ENCODE measurements at regions not wholly inside any gene's neighbourhood (a gene's known extent, or its start where the extent isn't known, plus 50 kb on each side); places are given as distances from the start of the nearest gene placed in this dataset.
A peak's percentile ranks its signal among the peaks of the same experiment; 100 is the strongest.

DNA sequence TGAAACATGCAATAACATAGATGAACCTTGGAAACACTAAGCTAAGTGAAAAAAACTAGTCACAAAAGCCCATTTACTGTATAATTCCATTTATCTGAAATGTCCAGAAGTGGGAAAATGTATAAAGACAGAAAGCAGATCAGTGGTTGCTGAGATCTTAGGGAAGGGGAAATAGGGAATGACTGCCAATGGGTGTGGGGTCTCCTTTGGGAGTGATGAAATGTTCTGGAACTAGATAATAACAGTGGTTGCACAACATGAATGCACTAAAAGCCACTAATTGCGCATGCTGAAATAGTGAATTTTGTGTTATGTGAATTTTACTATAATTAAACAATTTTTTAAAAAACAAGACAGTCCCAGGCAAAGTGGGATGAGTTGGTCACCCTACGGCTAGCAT lies 472.8 kb downstream of the CCDC171 start:
- no peak for DNase-seq

DNA sequence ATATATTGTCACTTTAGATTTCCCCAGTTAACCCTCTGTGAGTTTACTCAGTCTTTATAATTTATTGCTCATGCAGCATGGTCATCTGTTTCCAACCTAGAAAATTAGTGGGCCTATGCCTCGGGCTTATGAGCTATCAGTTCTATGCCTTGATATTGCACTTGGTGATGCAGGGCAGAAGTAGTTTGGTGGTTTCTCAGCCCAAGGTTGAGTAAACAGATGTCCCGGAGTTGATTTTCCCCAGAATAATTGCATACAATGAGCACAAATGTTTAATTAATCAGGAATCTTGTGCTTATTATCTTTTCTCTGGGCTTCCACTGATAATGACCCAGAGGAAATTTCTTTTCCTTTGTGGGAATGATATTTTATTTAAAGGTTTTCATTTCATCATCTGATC lies 474.0 kb downstream of the CCDC171 start:
- no peak for DNase-seq

DNA sequence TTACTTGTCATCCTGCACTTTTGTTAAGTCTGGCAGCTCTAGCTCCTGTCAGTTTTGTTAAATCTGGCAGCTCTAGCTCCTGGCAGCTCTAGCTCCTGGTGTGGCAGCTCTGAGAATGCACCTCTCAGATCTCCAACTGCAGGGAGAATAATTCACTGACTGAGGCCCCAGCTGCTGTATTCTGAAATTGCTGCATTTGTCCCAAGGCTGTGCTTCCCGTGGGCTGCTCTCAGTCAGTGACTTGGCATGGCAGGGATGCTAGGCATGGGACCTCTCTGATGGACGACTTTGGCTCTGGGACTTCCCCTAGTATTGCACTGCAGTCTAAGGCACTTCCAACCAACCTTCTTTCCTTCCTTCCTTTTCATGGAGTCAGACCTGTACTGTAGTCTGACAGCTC lies 475.7 kb downstream of the CCDC171 start:
- no peak for DNase-seq

DNA sequence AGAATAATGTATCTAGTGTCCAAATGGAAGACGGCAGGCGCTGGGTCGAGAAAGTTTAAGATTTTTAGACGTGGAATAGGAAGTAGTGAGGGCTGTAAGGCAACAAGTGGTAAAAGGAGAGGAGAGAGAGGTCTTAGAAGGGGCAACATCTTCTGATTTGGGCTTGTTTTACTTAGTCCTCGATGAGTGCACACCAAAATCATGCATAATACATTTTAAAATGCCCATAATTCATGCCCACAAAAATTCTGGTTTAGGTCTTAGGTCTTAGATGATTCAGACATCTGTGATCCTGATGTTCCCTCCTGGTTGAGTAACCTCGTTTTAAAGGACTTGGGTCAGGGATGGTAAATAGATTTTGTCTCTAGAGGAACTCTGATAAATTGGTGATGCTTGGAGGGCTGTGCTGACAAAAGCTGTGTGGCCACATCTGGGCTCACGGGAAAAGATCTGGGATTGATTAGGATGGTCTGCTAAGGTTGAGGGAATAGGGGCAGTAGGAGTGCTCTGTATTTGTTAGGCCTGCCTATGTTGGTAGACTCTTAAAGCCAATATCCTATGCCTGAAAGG lies 476.3 kb downstream of the CCDC171 start:
- no peak for DNase-seq

DNA sequence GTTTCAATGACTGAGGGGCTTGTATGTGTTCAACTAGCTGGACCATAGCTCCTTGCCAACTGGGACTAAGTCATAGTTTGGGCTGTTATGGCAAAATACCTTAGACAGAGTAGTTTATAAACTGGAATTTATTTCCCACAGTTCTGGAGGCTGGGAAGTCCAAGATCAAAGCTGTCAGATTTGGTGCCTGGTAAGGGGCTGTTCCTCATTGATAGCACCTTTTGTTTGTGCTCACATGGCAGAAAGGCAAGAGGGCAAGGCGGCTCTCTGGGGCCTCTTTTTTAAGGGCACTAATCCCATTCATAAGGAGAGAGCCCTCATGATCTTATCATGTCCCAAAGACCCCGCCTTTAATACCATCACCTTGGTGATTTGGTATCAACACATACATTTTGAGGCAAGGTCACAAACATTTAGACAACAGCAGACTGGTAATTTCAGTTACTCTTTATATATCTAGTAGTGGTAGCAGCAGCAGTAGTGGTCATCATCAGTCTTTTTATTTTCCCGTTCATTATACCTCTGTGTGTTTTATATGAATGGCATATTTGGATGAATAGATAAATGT lies 477.0 kb downstream of the CCDC171 start:
- no peak for DNase-seq

DNA sequence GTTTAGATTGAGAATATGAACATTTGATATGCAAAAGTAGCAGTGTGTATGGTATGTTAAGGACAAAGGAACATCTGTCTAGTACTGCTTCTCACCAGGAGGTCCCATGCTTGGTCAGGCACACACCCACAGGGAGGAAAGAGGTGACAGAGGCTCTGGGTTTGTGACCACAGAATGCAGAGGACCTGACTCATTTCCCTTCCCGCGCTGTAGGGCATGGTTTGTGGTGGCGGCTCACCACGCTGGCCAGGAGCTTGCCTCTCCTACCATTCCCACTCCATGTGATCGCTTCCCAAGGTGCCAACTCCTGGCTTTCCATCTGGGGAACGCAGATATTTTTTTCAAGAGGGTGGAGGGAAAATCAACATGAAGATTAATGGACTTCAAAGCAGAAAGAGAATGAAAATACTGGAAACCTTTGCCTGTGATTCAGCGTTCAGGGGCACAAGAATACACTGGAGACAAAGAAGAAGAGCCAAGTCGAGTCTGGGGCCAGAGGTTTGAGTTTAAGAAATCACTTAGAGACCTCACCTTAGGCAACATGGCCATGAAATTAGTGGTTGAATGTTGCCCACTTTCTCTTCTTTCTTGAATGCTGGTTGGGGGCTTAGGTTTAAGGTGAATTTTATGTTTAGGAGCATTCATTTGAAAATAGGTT lies 477.8 kb downstream of the CCDC171 start:
- no peak for DNase-seq

DNA sequence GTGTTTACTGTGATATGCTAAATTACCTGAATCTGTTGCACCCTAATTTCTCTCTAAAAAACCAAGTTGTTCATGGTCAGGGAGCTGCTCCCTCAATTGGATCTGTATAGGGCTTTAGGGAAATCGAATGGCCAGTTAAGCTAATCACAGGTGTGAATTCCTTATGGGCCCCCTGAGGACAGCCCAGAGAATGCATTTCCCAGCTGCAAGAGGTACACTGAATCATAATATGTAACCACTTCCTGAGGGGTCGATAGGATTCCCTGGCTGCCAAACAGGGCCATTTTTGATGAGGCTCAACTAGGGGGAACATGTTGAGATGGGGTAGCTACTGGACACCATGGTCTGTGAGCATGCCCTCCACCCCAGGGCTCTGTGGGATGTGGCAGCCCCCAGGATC lies 478.6 kb downstream of the CCDC171 start:
- no peak for DNase-seq

DNA sequence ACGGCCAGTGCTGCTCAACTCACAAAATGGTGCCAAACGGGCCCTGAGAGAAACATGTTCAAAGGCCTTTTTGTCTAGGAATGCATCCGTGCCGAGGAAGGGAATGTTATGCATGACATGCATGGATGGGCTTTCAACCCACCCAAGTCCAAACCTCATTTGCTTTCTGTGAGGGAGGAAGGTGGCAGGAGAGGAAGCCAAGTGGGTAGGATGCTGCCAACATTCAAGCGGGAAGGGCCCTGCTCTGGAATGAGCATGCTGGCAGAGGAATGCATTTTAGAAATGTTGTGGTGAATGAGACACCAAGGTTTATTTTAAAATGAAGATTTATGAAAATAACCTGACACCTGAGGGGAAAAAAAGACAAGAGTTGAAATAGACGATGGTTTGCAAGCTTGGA lies 479.1 kb downstream of the CCDC171 start:
- no peak for DNase-seq

DNA sequence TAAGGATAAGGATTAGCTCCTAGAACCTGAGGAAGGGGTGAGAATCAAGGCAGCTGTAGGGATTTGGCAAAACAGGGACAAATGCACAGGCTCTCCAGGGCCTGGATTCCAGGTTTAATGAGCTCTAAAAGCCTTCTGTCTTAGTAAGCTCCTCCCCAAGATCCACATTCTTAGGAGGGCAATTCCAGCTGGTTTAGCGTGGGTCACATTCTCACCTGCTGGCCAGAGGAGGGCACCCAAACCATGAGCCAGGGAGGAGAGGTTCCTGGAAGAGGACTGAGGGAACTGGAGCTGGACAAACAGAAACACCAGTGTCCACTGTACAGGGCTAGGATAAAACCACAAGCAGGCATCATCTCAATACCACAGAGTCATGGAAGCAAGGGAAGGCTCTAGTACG lies 480.0 kb downstream of the CCDC171 start:
- no peak for DNase-seq

DNA sequence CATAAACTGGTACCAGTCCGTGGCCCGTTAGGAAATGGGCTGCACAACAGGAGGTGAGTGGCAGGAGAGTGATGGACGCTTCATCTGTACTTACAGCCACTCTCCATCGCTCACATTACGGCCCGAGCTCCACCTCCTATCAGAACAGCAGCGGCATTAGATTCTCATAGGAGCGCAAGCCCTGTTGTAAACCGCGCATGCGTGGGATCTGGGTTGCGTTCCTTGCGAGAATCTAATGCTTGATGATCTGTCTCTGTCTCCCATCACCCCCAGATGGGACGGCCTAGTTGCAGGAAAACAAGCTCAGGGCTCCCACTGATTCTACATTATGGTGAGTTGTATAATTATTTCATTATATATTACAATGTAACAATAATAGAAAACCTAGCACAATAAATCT lies 480.4 kb downstream of the CCDC171 start:
- no peak for DNase-seq

DNA sequence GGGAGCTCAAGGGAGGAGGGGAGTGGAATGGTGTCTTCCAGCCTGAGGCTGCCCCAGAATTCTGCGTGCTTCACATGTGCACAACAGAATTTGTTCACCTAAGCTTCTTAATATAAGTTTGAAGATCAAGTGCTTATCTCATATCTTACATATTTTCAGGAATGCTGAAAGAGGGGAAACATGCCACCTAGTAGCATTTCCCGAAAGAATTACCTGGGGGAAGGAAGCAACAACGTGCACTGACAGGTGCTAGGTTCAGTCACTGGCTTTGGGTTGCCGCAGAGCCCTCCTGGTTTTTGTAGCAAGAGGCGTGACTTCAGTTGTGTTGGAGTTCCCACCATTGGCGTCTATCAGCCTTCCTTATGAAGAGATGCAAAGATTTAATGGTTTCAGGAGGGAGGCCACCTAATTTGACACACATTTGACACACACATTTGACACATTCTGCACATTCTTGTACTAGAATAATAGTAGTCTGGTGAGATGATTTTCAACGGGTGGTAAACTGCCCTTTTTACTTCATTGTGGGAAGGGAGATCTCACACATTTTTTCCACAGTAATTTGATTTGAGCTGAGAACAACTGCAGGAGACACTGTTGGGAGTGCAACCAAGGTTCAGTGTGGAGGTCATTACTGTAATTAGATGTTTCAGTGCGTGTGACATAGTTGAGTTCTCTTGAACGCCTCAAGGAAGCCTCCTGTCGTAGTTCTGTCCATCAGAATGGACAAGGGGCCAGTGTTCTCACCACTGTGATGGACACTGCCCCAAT lies 481.3 kb downstream of the CCDC171 start:
- no peak for DNase-seq

DNA sequence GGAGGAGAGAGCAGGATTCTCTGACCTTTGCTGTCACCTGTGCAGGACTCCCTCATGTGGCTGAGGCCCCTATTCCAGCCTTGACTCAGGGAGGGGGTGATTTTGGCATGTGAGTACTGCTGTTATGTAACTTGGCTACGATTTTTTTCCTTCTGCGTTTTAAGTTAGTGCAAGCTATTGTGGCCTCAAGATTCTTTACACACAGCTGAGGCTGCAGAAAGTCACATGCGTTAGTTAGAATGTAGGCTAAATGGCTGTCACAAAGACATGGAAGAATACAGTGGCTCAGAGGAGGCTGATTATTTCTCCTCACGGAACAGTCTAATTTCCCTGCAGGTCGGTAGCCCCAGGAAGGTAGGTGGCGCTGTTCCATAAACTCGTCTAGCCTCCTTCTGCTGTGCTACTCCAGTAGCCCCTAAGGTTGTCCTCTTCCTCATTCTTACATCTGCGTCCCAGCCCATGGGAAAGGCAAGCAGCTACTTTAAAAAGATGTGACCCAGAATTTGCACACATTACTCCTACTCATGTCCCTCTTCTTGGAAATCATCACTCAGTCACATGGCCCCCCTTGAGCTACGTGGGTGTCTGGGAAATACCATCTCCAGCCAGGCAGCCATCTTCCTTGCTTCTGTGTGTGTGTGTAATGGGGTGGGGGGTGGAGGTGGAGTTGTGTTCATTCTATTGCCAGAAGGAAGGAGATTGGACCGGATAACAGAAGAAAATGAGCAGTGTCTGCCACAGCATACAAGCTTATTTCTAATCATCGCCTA lies 486.6 kb downstream of the CCDC171 start:
- peak in 1 of 2 experiments; percentile 9 for DNase-seq

DNA sequence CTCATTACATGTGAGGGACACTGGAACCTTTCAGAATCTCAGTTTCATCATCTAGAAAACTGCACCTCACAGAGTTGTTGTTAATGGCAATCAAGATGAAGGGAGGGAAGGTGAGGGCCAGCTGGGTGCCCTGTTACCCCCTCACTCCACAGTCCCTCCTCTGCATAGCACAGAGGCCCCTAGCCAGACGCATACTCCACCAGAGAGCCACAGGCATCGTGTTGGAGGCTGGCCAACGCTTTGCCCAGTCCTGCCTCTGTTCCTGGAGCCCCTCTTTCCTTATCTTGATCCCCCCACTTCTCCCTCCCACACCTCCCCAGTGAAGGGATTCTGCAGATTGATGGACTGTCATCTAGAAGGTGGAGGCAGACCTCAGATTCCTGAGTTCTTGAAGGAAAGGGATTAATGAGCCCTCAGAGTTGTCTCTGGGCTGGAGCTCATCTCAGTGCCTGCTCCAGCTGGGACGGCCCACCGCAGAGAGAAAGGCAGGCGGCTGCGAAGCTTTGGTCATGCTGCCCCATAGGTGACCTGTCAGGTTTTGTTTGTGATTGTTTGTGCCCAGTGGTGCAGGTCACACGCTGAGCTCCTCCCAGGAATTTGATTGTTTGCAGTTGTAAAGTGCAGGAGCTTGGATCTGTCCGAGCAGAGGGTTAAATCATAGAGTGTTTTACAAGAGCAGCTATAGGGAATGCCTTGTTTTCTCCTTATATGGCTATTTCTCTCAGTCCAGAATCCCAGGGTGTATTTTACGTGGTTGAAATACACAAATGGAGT lies 487.3 kb downstream of the CCDC171 start:
- no peak for DNase-seq

DNA sequence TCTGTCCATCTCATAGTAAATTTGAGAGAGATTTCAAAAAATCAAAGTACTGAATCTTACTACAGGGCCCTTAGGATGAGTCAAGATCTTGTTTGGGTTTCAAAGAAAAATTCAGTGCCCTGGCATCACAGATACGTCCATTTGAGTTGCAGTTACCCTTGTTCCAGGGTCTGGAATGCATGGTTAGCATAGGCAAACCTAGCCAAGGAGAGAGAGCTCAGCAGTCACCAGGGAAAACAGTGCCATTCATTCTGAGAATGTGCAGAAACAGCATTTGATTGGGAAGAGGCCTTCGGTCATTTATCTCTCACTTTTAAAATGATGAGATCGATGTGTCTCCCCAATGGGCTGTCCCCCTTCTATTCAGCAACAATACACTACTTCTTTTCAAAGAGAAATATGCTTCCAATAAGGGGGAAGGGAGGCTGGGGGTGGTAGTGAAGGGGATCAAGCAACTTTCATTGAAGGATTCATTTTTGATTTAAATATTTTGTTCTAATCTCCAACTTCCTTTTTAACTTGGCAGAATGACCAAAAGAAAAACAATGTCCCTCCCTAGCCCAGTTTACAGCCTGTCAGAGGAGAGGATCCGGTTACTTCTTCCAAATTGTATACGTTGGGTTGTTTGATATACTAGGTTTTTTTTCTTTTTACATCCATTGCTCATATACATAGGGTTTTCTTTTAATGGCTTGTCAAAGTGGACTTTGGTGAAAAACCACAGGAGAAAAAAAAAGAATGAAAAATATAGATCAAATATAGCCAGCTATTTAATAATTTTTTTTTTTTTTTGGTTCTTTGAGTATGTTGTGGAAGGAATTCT lies 491.1 kb downstream of the CCDC171 start:
- no peak for DNase-seq

DNA sequence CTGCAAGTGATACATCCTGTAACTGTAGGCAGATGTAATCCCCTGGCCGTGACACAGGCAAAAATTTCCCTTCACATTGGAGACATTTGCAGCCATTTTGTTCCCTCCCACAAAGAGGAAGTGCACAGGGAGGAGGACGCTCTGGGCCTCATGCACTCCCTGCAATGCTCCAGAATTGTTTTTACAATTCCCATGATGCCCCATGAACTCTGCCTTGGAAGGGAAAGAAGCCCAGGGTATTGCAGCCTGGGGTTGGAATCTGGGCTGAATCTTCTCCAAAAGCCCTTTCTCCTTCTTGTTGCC lies 491.7 kb downstream of the CCDC171 start:
- no peak for DNase-seq

DNA sequence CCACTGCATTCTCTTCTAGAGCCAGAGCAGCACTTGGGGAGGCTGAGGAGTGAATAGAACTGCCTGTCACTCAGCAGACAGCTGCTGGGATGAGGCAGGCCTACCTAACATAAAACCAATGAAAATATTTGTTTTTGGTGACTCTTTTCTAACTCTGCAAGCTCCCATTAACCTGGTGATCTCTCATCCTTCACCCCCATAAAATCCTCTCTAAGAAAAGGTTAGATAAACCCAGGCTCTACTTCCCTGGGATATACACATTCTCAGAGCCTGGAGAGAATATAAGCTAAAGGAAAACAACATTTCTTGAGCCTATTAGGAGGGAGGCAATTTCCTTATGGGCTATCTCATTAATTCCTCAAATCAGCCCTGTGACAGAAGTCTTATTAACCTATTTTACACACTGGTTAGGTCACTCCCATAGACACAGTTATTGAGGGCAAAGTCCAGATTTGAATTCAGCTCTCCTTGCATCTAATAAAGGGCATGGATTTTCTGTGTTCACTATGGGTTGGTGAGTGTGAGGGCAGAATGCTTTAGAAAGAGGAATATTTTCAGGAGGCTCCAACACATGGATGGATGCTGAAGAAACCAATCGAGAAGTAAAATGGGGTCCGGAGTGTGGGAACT lies 492.9 kb downstream of the CCDC171 start:
- DNase-seq = no peak

DNA sequence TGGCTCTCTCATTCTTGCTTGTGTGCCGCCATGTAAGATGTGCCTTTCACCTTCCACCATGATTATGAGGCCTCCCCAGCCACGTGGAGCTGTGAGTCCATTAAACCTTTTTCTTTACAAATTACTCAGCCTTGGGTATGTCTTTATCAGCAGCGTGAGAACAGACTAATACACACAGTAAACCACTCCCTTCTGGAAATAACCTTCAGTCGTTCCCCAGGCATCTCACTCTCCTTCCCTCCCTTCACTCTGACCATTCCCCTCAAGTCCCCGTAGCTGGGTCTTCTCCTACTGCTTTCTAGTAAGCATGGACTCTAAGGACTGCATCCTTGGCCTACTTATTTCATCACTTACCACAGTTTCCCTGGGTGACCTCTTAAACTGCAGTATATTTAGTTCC lies 493.9 kb downstream of the CCDC171 start:
- no peak for DNase-seq

DNA sequence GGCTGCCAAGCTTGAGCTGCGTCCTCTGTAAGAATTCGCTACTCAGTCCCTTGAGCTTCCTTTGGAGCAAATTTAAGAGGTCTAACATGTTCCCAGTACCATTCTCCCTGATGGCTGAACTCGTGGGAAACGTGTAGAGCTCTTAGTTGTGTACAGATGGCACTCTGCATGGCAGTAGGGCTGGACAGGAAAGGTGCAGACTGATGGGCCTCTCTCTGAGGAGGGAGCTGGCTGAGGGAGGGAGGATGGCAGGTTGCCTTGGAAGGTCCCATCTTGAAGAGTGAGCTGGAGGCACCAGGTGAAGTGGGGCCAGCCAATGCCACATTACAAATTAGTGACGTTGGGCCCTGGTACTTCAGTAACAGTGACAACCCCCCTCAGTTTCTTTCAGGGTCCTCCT lies 495.3 kb downstream of the CCDC171 start:
- no peak for DNase-seq

DNA sequence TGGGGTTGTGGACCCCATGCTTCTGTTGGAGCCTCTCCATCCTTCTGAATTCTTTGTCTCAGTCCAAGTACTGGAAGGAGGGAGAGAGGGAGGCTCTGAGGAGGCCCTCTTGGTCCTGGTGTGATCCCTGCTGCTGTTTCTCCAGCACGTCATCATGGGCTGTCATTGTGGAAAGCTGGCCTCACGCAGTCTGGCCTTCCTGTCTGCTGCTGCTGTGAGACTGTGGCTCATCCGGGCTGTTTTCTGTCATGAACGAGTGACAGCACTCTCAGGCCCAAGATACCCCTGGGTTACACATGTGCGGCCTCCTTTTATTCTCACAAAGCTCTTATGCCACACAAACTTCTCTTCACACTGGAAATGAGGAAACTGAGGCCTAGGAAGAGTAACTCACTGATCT lies 499.3 kb downstream of the CCDC171 start:
- no peak for DNase-seq

DNA sequence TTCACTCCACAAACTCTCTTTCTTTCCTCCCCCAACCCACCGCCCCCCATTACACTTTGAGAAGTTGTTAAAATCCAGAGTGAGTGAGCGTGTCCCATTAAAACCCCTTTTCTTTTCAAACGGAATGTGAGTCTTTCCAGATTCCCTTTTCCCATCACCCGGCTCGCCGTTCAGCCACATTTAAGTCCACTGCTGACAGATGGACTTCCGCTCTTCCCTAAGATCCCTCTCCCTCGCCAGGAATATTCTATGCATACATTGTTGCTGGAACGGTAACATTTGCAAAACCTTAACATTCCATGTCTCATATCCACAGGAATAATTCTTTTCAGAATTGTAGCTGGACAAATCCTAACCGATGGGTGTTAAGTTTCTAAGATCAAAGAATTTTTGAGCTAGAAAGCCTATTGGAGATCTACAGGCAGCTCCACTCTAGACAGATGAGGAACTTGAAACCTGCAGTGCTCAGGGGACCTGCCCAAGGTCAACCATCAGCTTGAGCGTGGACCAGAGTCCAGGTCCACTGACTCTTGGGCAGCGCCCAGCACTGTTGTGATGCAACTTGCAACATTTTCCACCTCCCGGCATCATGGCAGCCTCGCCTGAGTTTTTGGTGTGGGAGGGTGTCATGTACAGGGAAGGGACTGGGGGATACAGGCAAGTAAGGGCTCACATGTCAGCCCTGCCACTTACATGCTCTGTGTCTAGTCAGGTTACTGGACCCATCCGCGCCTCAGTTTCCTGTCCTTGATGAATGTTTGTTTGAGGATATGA lies 500.1 kb downstream of the CCDC171 start:
- no peak for DNase-seq

DNA sequence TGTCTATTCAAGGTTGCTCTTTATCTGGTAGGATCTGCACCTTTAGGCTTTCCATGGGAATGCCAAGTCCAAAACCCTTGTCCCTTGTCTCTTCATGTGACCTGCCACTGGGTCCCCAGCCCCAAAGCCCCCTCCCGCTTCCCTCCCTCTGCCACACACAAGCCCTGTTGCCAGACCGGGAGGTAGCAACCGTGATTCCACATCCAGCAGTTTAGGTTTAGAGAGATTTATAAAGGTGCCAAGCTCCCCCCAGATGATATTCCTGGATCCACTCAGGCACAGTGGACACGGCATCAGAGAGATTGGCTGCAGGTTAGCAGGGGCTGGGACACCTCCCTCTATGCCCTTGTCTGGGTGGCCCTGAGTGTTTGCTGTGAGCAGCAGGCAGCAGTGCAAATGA lies 504.7 kb downstream of the CCDC171 start:
- DNase-seq = no peak
